ENCODE measurements at regions not wholly inside any gene's neighbourhood (a gene's known extent, or its start where the extent isn't known, plus 50 kb on each side); places are given as distances from the start of the nearest gene placed in this dataset.
"Not testable (repeated sequence)": the region's sequence is repeated elsewhere in the genome, so short reads cannot be mapped to it uniquely, and the experiment has no call there.

DNA sequence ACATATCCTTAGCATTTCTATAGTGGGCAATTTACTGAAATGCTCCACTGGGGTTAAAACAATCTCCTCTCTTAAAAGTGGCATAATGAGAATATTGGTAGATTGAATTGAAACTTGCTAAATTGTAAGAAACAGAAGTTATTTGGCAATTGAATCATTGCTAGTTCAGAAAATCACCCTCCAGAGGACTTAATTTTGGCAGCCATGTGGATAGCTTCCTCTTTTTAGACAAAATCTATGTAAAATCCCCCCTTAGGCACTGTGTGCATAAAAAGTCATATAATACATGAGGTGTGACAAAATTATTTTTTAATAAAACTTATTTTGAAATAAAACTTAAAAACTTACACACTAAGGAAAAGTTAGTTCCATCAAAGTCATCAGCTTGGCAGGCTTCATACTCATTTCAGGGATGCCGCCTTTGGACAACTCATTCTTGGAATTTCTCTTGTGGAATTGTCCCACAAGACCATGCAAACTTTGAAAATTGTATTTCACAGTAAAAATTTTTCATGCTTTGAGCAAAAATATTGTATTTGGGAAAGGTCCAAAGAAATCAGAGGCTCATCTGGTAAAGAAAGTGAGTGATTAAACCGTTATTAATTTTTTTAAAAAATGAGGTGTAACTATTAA is 473.0 kb downstream of the BCKDHB start:
- H3K27ac ChIP-seq: no peak overlapping the region
- no peak for DNase-seq
- no peaks in the 10 kb centered on the region for H3K36me3 ChIP-seq
- H3K9me3 ChIP-seq: no peaks in the 10 kb centered on the region
- no peak overlapping the region for H3K4me3 ChIP-seq
- no peaks in the 10 kb centered on the region for H3K4me1 ChIP-seq
- TF ChIP-seq, protein P1, sequence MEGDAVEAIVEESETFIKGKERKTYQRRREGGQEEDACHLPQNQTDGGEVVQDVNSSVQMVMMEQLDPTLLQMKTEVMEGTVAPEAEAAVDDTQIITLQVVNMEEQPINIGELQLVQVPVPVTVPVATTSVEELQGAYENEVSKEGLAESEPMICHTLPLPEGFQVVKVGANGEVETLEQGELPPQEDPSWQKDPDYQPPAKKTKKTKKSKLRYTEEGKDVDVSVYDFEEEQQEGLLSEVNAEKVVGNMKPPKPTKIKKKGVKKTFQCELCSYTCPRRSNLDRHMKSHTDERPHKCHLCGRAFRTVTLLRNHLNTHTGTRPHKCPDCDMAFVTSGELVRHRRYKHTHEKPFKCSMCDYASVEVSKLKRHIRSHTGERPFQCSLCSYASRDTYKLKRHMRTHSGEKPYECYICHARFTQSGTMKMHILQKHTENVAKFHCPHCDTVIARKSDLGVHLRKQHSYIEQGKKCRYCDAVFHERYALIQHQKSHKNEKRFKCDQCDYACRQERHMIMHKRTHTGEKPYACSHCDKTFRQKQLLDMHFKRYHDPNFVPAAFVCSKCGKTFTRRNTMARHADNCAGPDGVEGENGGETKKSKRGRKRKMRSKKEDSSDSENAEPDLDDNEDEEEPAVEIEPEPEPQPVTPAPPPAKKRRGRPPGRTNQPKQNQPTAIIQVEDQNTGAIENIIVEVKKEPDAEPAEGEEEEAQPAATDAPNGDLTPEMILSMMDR (IDR thresholded peaks at IDR 0.05): no peak
- H3K27me3 ChIP-seq: no peaks in the 10 kb centered on the region
- intact Hi-C loops (cut with DNase I): no loop called here
- H3K9ac ChIP-seq (ENCODE audit: low read depth in 2 of 2, low read length in 2 of 2): no peak overlapping the region

DNA sequence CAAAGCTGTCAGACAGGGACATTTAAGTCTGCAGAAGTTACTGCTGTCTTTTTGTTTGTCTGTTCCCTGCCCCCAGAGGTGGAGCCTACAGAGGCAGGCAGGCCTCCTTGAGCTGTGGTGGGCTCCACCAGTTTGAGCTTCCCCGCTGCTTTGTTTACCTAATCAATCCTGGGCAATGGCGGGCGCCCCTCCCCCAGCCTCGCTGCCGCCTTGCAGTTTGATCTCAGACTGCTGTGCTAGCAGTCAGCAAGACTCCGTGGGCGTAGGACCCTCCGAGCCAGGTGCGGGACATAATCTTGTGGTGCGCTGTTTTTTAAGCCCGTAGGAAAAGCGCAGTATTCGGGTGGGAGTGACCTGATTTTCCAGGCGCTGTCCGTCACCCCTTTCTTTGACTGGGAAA is 466.8 kb downstream of the BCKDHB start:
- H3K9ac ChIP-seq (ENCODE audit: low read depth in 2 of 2, low read length in 2 of 2); H3K27me3 ChIP-seq; H3K27ac ChIP-seq; DNase-seq; H3K36me3 ChIP-seq; H3K9me3 ChIP-seq; H3K4me1 ChIP-seq; H3K4me3 ChIP-seq; intact Hi-C loops (cut with DNase I): not testable (repeated sequence)

DNA sequence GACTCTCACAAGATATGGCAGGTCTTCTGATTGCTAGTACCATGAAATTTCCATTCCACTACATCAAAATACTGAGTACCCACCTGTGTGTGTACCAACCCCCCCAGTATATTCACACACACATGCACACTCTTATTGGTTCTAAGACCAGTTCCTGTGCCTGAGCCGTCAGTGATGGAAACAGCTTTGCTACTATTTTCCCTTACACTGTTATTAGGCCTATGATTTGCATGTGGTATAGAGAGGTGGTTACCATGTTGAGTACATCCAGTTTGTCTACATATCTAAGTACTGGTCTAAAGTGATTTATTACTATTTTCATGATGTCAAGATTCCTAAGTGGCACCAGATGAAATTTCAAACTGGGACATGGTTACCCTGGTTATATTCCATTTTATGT is 459.9 kb downstream of the BCKDHB start:
- no peak for DNase-seq
- no peaks in the 10 kb centered on the region for H3K9me3 ChIP-seq
- H3K36me3 ChIP-seq: no peaks in the 10 kb centered on the region
- H3K4me1 ChIP-seq: no peaks in the 10 kb centered on the region
- H3K27me3 ChIP-seq: no peaks in the 10 kb centered on the region
- intact Hi-C loops (cut with DNase I): no loop called here
- TF ChIP-seq, protein P1 (IDR thresholded peaks at IDR 0.05): no peak
- H3K4me3 ChIP-seq: no peak overlapping the region
- H3K27ac ChIP-seq: no peak overlapping the region
- no peak overlapping the region for H3K9ac ChIP-seq (ENCODE audit: low read depth in 2 of 2, low read length in 2 of 2)

GRCh38 chr6:80553071-80553740 is 446.7 kb downstream of the BCKDHB start:
- H3K27me3 ChIP-seq: no peaks in the 10 kb centered on the region
- H3K4me1 ChIP-seq: no peaks in the 10 kb centered on the region
- intact Hi-C loops (cut with DNase I): no loop called here
- no peaks in the 10 kb centered on the region for H3K9me3 ChIP-seq
- H3K9ac ChIP-seq (ENCODE audit: low read depth in 2 of 2, low read length in 2 of 2): no peak overlapping the region
- TF ChIP-seq, protein P1 (IDR thresholded peaks at IDR 0.05): no peak
- H3K27ac ChIP-seq: no peak overlapping the region
- H3K36me3 ChIP-seq: no peaks in the 10 kb centered on the region
- H3K4me3 ChIP-seq: no peak overlapping the region
- DNase-seq: no peak

GRCh38 chr6:80550748-80551147 is 444.3 kb downstream of the BCKDHB start:
- H3K4me1 ChIP-seq: no peaks in the 10 kb centered on the region
- intact Hi-C loops (cut with DNase I): no loop called here
- H3K9ac ChIP-seq (ENCODE audit: low read depth in 2 of 2, low read length in 2 of 2): no peak overlapping the region
- no peak overlapping the region for H3K27ac ChIP-seq
- no peaks in the 10 kb centered on the region for H3K9me3 ChIP-seq
- H3K27me3 ChIP-seq: no peaks in the 10 kb centered on the region
- TF ChIP-seq, protein P1 (IDR thresholded peaks at IDR 0.05): no peak
- H3K36me3 ChIP-seq: no peaks in the 10 kb centered on the region
- H3K4me3 ChIP-seq: no peak overlapping the region
- no peak for DNase-seq

DNA sequence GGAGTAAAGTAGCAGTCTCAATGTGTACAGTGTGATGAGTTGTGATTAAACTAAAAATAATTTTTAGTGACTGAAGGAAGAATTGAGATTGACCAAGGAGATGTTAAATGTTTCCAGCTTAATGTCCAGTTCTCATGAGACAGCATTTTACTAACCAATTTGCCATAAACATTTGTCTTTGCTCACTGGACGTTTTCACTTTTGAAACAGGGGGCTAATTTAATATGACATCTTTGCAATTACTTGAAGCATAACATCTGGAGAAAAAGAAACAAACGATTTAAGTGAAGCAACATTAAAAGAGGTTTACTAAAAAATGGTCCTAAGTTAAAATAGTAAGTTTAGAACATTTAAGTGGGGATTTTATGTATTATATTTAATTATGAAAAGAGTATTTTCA is 443.8 kb downstream of the BCKDHB start:
- H3K4me3 ChIP-seq: no peak overlapping the region
- no peak for DNase-seq
- intact Hi-C loops (cut with DNase I): no loop called here
- TF ChIP-seq, protein P1 (IDR thresholded peaks at IDR 0.05): no peak
- no peaks in the 10 kb centered on the region for H3K4me1 ChIP-seq
- H3K27ac ChIP-seq: no peak overlapping the region
- H3K9ac ChIP-seq (ENCODE audit: low read depth in 2 of 2, low read length in 2 of 2): no peak overlapping the region
- no peaks in the 10 kb centered on the region for H3K27me3 ChIP-seq
- no peaks in the 10 kb centered on the region for H3K36me3 ChIP-seq
- H3K9me3 ChIP-seq: no peaks in the 10 kb centered on the region
